ENCODE measurements at regions not wholly inside any gene's neighbourhood (a gene's known extent, or its start where the extent isn't known, plus 50 kb on each side); places are given as distances from the start of the nearest gene placed in this dataset.

DNA sequence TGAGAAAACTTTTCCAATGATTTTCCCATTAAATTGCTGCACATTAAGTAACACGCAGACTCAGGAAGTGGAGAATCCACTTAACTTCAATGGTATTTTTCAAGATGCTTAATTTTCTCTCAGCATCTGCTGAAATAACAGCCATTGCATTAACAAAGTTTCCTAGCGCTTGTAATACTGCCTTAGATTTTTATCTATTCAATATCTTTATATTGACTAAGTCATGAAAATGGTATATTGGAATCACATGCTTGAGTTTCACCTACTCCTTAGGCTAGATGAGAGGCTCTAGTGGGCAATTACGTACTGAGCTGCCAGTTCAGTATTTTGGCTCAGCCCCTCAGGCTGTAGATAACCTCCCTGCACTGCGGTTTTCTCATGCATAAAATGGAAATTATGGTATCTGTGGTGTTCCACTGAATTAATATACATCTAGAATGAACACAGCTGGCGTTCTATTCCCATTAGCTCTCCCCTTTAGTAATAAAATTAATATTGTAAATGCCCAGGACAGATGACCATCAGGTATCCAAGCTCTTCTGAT lies 112.9 kb downstream of the MTX3 start:
- Histone ChIP-seq H2AFZ (ENCODE audit: low read length) (no peak overlapping the region), H3K27me3 (ENCODE audit: control insufficient read depth in 1 of 2, insufficient read depth in 2 of 2, low read length in 2 of 2) (peaks cover 0 to 11% of the 10 kb centered on the region in 2 experiments; a peak in 3 of 5 replicates), H4K20me1 (ENCODE audit: insufficient read depth, low read length) (no peaks in the 10 kb centered on the region), H3K36me3 (replicated peaks in 1 of 2; ENCODE audit: control insufficient read depth in 1 of 2, insufficient read depth in 2 of 2, low read length in 2 of 2) (no peaks in the 10 kb centered on the region), H3K4me3 (replicated peaks in 1 of 3; ENCODE audit: insufficient read depth in 1 of 3, low read depth in 2 of 3, low read length in 3 of 3) (no peak overlapping the region), H3K4me1 (ENCODE audit: insufficient read depth, low read length) (no peaks in the 10 kb centered on the region), H3K9me3 (ENCODE audit: low read length) (no peaks in the 10 kb centered on the region), H3K27ac (ENCODE audit: extremely low read length, insufficient read depth, low read length) (no peak overlapping the region), H3K4me2 (ENCODE audit: low read depth, low read length) (no peak overlapping the region), H3K9ac (ENCODE audit: insufficient read depth, low read depth, low read length) (no peak overlapping the region), H3K79me2 (ENCODE audit: insufficient read depth, low read length) (no peaks in the 10 kb centered on the region)
- BruUV-seq (replicated peaks): no TSS peak
- ATAC-seq (no peak), DNase-seq (ENCODE audit: low spot score) (no peak), FAIRE-seq (no peak)
- 36% methylated on average over 5 of the region's 5 CpGs for WGBS (ENCODE audit: low lambda C conversion rate)
- TF ChIP-seq SAP130 (CRISPR knock-in tag; IDR thresholded peaks at IDR 0.05; ENCODE audit: low read depth): no peak
- no peak for TF ChIP-seq SMARCC2 (IDR thresholded peaks at IDR 0.05)
- TF ChIP-seq REPIN1 (CRISPR knock-in tag; IDR thresholded peaks at IDR 0.05; ENCODE audit: borderline replicate concordance, low read depth): no peak
- TF ChIP-seq NFIC (IDR thresholded peaks at IDR 0.05; ENCODE audit: low read length): no peak
- no peak for TF ChIP-seq POGZ (CRISPR knock-in tag; IDR thresholded peaks at IDR 0.05)
- no peak for TF ChIP-seq EED (CRISPR knock-in tag; IDR thresholded peaks at IDR 0.05)
- no peak for TF ChIP-seq RORA (CRISPR knock-in tag; IDR thresholded peaks at IDR 0.05)
- no peak for TF ChIP-seq HNRNPUL1 (IDR thresholded peaks at IDR 0.05; ENCODE audit: low read depth, low read length)
- no peak for TF ChIP-seq MAFG (CRISPR knock-in tag; IDR thresholded peaks at IDR 0.05)
- intact Hi-C loops (cut with micrococcal nuclease; ENCODE audit: unreplicated experiment): no loop called here
- ChIA-PET CTCF (ENCODE audit: low intra/inter-chr PET ratio, low total read pairs) (interaction anchor here (2.0 kb wide), 1 partner anchor 206 kb away, joined by 11 read pairs; no protein-coding TSS in a partner anchor), POLR2A (no interaction called here)
- in situ Hi-C loops (cut with HindIII; ENCODE audit: extremely low pct_ligation_motif_present, low pct_unique_long_range_greater_than_20kb): loop anchor here (5.0 kb wide), 1 partner anchor 204 kb away; no protein-coding TSS in a partner anchor

DNA sequence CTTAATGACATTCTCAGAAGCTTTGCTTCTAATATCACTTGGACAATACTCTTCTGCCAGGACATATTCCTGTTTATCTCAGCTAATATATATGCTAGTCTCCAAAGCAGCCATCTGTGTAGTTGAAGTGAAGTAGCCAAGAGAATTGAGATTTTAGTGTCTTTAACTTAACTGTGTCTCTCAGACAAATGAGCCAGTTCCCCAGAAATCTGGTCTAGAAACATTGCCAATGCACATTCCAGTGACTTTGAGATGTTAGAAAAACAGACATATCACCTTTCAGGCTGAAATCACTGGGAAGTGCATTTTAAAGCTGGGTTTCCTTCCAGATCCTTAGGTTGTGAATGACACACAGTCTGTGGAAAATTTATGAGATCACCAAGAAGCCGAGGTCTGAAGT lies 114.6 kb downstream of the MTX3 start:
- Histone ChIP-seq H3K27me3 (ENCODE audit: control insufficient read depth in 1 of 2, insufficient read depth in 2 of 2, low read length in 2 of 2) (peaks cover 0 to 12% of the 10 kb centered on the region in 2 experiments; a peak in 3 of 5 replicates), H3K36me3 (replicated peaks in 1 of 2; ENCODE audit: control insufficient read depth in 1 of 2, insufficient read depth in 2 of 2, low read length in 2 of 2) (no peaks in the 10 kb centered on the region), H3K9ac (ENCODE audit: insufficient read depth, low read depth, low read length) (no peak overlapping the region), H3K4me3 (replicated peaks in 1 of 3; ENCODE audit: insufficient read depth in 1 of 3, low read depth in 2 of 3, low read length in 3 of 3) (no peak overlapping the region), H3K27ac (ENCODE audit: extremely low read length, insufficient read depth, low read length) (no peak overlapping the region), H3K4me1 (ENCODE audit: insufficient read depth, low read length) (no peaks in the 10 kb centered on the region), H3K4me2 (ENCODE audit: low read depth, low read length) (no peak overlapping the region), H3K9me3 (ENCODE audit: low read length) (no peaks in the 10 kb centered on the region), H3K79me2 (ENCODE audit: insufficient read depth, low read length) (no peaks in the 10 kb centered on the region), H2AFZ (ENCODE audit: low read length) (no peak overlapping the region), H4K20me1 (ENCODE audit: insufficient read depth, low read length) (no peaks in the 10 kb centered on the region)
- DNase-seq (ENCODE audit: low spot score) (no peak), ATAC-seq (no peak), FAIRE-seq (no peak)
- ChIA-PET CTCF (ENCODE audit: low intra/inter-chr PET ratio, low total read pairs) (no interaction called here), POLR2A (no interaction called here)
- no TSS peak for BruUV-seq (replicated peaks)
- in situ Hi-C loops (cut with HindIII; ENCODE audit: extremely low pct_ligation_motif_present, low pct_unique_long_range_greater_than_20kb): loop anchor here (5.0 kb wide), 1 partner anchor 206 kb away; no protein-coding TSS in a partner anchor
- TF ChIP-seq, protein P1, sequence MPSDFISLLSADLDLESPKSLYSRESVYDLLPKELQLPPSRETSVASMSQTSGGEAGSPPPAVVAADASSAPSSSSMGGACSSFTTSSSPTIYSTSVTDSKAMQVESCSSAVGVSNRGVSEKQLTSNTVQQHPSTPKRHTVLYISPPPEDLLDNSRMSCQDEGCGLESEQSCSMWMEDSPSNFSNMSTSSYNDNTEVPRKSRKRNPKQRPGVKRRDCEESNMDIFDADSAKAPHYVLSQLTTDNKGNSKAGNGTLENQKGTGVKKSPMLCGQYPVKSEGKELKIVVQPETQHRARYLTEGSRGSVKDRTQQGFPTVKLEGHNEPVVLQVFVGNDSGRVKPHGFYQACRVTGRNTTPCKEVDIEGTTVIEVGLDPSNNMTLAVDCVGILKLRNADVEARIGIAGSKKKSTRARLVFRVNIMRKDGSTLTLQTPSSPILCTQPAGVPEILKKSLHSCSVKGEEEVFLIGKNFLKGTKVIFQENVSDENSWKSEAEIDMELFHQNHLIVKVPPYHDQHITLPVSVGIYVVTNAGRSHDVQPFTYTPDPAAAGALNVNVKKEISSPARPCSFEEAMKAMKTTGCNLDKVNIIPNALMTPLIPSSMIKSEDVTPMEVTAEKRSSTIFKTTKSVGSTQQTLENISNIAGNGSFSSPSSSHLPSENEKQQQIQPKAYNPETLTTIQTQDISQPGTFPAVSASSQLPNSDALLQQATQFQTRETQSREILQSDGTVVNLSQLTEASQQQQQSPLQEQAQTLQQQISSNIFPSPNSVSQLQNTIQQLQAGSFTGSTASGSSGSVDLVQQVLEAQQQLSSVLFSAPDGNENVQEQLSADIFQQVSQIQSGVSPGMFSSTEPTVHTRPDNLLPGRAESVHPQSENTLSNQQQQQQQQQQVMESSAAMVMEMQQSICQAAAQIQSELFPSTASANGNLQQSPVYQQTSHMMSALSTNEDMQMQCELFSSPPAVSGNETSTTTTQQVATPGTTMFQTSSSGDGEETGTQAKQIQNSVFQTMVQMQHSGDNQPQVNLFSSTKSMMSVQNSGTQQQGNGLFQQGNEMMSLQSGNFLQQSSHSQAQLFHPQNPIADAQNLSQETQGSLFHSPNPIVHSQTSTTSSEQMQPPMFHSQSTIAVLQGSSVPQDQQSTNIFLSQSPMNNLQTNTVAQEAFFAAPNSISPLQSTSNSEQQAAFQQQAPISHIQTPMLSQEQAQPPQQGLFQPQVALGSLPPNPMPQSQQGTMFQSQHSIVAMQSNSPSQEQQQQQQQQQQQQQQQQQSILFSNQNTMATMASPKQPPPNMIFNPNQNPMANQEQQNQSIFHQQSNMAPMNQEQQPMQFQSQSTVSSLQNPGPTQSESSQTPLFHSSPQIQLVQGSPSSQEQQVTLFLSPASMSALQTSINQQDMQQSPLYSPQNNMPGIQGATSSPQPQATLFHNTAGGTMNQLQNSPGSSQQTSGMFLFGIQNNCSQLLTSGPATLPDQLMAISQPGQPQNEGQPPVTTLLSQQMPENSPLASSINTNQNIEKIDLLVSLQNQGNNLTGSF (CRISPR knock-in tag; IDR thresholded peaks at IDR 0.05): no peak
- no peak for TF ChIP-seq GATAD2A (CRISPR knock-in tag; IDR thresholded peaks at IDR 0.05)
- 0% methylated on average over 1 of the region's 1 CpG for WGBS (ENCODE audit: low lambda C conversion rate)
- intact Hi-C loops (cut with micrococcal nuclease; ENCODE audit: unreplicated experiment): no loop called here
